Hepatocyte (in vitro differentiated cells): ENCODE measurements at regions not wholly inside any gene's neighbourhood (a gene's known extent, or its start where the extent isn't known, plus 50 kb on each side); places are given as distances from the start of the nearest gene placed in this dataset.

Source experiments
- DNase-seq: peaks from one replicate; pipeline ENCODE4 v3.0.0-alpha.2; 2016; ENCODE audit warnings: low spot score
- H2AFZ ChIP-seq: fragments of 200-600 bp; sonication (generic); 2 replicates; pipeline ENCODE4 v1.6.0; 2016; ENCODE audit warnings: antibody characterized with exemption, mild to moderate bottlenecking
- H3K27ac ChIP-seq: fragments of 200-600 bp; sonication (generic); 2 replicates; pipeline ENCODE4 v1.5.1; 2016; ENCODE audit warnings: mild to moderate bottlenecking
- H3K27me3 ChIP-seq: fragments of 200-600 bp; sonication (generic); 2 replicates; pipeline ENCODE4 v1.6.1; 2016
- H3K36me3 ChIP-seq: fragments of 200-600 bp; sonication (generic); replicated peaks from 2 replicates; pipeline ENCODE4 v1.5.1; 2016; ENCODE audit warnings: low read depth; ENCODE audit not compliant: insufficient read depth
- H3K4me1 ChIP-seq: fragments of 200-600 bp; sonication (generic); 2 replicates; pipeline ENCODE4 v1.5.1; 2016; ENCODE audit warnings: mild to moderate bottlenecking, moderate library complexity; ENCODE audit not compliant: insufficient read depth
- H3K4me2 ChIP-seq: fragments of 200-600 bp; sonication (generic); 2 replicates; pipeline ENCODE4 v1.6.0; 2016
- H3K4me3 ChIP-seq: fragments of 200-600 bp; sonication (generic); 2 replicates; pipeline ENCODE4 v1.5.1; 2016; ENCODE audit warnings: mild to moderate bottlenecking
- H3K79me2 ChIP-seq: fragments of 200-600 bp; sonication (generic); 2 replicates; pipeline ENCODE4 v1.6.0; 2017; ENCODE audit warnings: mild to moderate bottlenecking
- H3K9me2 ChIP-seq: fragments of 200-600 bp; sonication (generic); replicated peaks from 2 replicates; pipeline ENCODE4 v1.6.0; 2017; ENCODE audit warnings: mild to moderate bottlenecking; ENCODE audit not compliant: insufficient read depth
- H3K9me3 ChIP-seq: fragments of 200-600 bp; sonication (generic); 2 replicates; pipeline ENCODE4 v1.5.1; 2016; ENCODE audit warnings: low read depth, mild to moderate bottlenecking
- H4K20me1 ChIP-seq: fragments of 200-600 bp; sonication (generic); 2 replicates; pipeline ENCODE4 v1.6.0; 2016; ENCODE audit warnings: mild to moderate bottlenecking; ENCODE audit not compliant: insufficient read depth, poor library complexity, severe bottlenecking
- EZH2 ChIP-seq: fragments of 200-600 bp; sonication (generic); IDR thresholded peaks from 2 replicates; pipeline ENCODE4 v1.6.1; 2016; ENCODE audit warnings: antibody characterized with exemption, mild to moderate bottlenecking, borderline replicate concordance
- EZH2phosphoT487 ChIP-seq: fragments of 200-600 bp; sonication (generic); IDR thresholded peaks from one replicate; pipeline ENCODE4 v1.6.1; 2018; ENCODE audit warnings: antibody characterized with exemption, mild to moderate bottlenecking, low read depth, moderate library complexity; ENCODE audit not compliant: unreplicated experiment, severe bottlenecking
- WGBS: methylation state at CpG from one replicate; pipeline ENCODE4 v1.1.6; 2016; ENCODE audit warnings: low lambda C conversion rate; ENCODE audit errors: missing lambda C conversion rate; 5-methylcytosine and 5-hydroxymethylcytosine counted together
- TF ChIP-seq, protein P1 (sequence below): fragments of 200-600 bp; sonication (generic); IDR thresholded peaks from 2 replicates; pipeline ENCODE4 v1.5.1; 2016; ENCODE audit warnings: antibody characterized with exemption, mild to moderate bottlenecking; ENCODE audit not compliant: poor library complexity

DNA sequence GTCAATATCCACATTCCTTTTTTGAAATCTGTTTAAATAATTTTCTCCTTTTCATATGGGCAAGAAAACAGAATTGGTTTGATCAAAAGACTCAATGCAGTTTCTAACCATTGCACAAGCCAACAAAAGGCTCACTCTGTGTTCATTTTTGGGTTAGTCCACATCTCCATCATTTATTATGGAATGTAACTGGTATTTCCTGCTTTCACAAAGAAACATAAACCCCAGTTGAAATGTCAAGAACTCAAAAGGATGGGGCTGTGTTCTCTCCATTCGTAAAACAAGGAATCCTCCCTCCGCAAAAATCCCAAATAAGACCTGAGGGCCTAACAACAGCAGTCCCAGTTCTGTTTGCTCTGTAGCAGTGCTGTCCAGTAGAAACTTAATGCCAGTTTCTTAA, 420.9 kb downstream of the GJA1 start:
- Histone ChIP-seq H3K79me2 (no peaks in the 10 kb centered on the region), H3K4me1 (peaks cover 21% of the 10 kb centered on the region), H3K9me2 (no peaks in the 10 kb centered on the region), H2AFZ (no peak overlapping the region), H3K27me3 (no peaks in the 10 kb centered on the region), H3K27ac (peak overlapping the region; percentile 39), H4K20me1 (no peaks in the 10 kb centered on the region), H3K9me3 (no peaks in the 10 kb centered on the region), H3K4me3 (no peak overlapping the region), H3K36me3 (no peaks in the 10 kb centered on the region), H3K4me2 (no peak overlapping the region)
- TF ChIP-seq EZH2phosphoT487 (no peak), EZH2 (no peak)
- TF ChIP-seq, protein P1, sequence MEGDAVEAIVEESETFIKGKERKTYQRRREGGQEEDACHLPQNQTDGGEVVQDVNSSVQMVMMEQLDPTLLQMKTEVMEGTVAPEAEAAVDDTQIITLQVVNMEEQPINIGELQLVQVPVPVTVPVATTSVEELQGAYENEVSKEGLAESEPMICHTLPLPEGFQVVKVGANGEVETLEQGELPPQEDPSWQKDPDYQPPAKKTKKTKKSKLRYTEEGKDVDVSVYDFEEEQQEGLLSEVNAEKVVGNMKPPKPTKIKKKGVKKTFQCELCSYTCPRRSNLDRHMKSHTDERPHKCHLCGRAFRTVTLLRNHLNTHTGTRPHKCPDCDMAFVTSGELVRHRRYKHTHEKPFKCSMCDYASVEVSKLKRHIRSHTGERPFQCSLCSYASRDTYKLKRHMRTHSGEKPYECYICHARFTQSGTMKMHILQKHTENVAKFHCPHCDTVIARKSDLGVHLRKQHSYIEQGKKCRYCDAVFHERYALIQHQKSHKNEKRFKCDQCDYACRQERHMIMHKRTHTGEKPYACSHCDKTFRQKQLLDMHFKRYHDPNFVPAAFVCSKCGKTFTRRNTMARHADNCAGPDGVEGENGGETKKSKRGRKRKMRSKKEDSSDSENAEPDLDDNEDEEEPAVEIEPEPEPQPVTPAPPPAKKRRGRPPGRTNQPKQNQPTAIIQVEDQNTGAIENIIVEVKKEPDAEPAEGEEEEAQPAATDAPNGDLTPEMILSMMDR: no peak
- no peak for DNase-seq
- 53% methylated on average over 2 of the region's 2 CpGs for WGBS

DNA sequence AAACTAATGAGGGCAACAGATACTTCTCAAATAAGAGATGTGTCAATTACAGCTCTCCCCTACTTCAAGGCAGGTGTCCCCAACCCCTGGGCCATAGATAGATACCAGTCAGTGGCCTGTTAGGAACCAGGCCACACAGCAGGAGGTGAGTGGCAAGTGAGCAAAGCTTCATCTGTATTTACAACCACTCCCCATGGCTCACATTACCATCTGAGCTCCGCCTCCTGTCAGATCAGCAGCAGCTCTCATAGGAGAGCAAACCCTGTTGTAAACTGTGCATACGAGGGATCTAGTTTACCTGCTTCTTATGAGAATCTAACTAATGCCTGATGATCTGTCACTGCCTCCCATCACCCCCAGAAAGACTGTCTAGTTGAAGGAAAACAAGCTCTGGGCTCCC, 422.1 kb downstream of the GJA1 start:
- no peak for TF ChIP-seq EZH2
- TF ChIP-seq, protein P1: no peak
- no peak for TF ChIP-seq EZH2phosphoT487
- Histone ChIP-seq H3K4me2 (no peak overlapping the region), H3K36me3 (no peaks in the 10 kb centered on the region), H3K27ac (no peak overlapping the region), H3K4me3 (no peak overlapping the region), H3K9me3 (no peaks in the 10 kb centered on the region), H3K9me2 (no peaks in the 10 kb centered on the region), H3K79me2 (no peaks in the 10 kb centered on the region), H3K4me1 (peaks cover 21% of the 10 kb centered on the region), H3K27me3 (no peaks in the 10 kb centered on the region), H2AFZ (no peak overlapping the region), H4K20me1 (no peaks in the 10 kb centered on the region)
- DNase-seq: no peak
- 83% methylated on average over 2 of the region's 2 CpGs for WGBS

DNA sequence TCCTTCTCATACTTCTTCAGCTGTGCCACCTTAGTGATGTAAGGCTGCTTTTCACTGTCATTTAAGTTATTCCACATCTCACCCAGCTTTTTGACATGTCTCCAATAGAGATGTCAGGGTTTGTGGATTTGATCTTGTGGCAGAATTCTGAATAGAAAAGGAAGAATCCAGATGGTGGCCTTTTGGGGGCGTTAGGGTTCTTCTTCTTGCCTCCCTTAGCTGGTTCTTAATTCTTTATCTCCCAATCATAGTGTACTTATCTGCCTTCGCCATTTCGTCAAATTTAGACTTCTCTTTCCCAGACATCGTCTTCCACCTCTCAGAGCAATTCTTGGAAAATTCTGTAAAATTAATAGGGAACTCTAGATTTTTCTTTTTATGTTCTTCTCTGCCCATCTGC, 422.9 kb downstream of the GJA1 start:
- TF ChIP-seq EZH2phosphoT487: no peak
- TF ChIP-seq, protein P1: no peak
- TF ChIP-seq EZH2: no peak
- Histone ChIP-seq H2AFZ (no peak overlapping the region), H3K27ac (no peak overlapping the region), H3K4me3 (no peak overlapping the region), H3K27me3 (no peaks in the 10 kb centered on the region), H3K9me3 (no peaks in the 10 kb centered on the region), H3K4me2 (no peak overlapping the region), H4K20me1 (no peaks in the 10 kb centered on the region), H3K36me3 (no peaks in the 10 kb centered on the region), H3K4me1 (peaks cover 21% of the 10 kb centered on the region), H3K9me2 (no peaks in the 10 kb centered on the region), H3K79me2 (no peaks in the 10 kb centered on the region)
- WGBS: 98% methylated on average over 4 of the region's 4 CpGs
- no peak for DNase-seq

DNA sequence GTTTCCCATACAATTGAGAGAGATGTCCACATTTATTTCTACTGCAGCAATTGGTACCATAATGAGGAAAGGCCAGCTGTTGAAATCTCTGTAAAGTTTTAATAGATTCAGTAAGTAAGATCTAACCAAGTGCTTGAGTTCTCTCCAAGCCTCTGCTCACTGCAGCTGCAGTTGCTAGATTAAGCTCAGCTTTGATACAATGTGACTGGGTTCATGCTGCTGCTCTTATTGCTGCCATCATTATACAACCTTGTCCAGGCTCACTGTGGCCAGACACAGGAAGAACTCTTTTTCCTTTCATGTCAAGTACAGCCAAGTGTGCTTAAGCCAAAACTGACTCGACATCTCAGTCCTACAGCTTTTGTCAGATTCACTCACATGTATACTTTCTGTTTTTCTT, 423.5 kb downstream of the GJA1 start:
- WGBS: 63% methylated on average over 1 of the region's 1 CpG

More for the DNA sequence above, 423.5 kb downstream of the GJA1 start:
- Histone ChIP-seq H3K27me3 (no peaks in the 10 kb centered on the region), H3K27ac (no peak overlapping the region), H3K4me3 (no peak overlapping the region), H3K79me2 (no peaks in the 10 kb centered on the region), H4K20me1 (no peaks in the 10 kb centered on the region), H3K9me3 (no peaks in the 10 kb centered on the region), H3K4me1 (peaks cover 17% of the 10 kb centered on the region), H3K4me2 (no peak overlapping the region), H3K36me3 (no peaks in the 10 kb centered on the region), H2AFZ (no peak overlapping the region), H3K9me2 (no peaks in the 10 kb centered on the region)
- no peak for DNase-seq
- TF ChIP-seq, protein P1: no peak
- TF ChIP-seq EZH2phosphoT487 (no peak), EZH2 (no peak)
